HepG2 (cell line): ENCODE measurements at regions not wholly inside any gene's neighbourhood (a gene's known extent, or its start where the extent isn't known, plus 50 kb on each side); places are given as distances from the start of the nearest gene placed in this dataset.

Source experiments
- ATAC-seq: fragments of 200-7000 bp; cut with Tn5 transposase; 3 replicates; pipeline ENCODE4 v1.9.1; 2020; ENCODE audit warnings: mild to moderate bottlenecking, moderate library complexity
- BruUV-seq: library from RNA; stranded (reverse); fragments of 400-500 nt; replicated peaks from 2 replicates; lab custom pipeline; 2021; lab: Mats Ljungman, UMichigan
- CTCF ChIA-PET: fragments of 300-600 bp; formaldehyde crosslinking; extraction: SDS; loops from one replicate; lab custom pipeline; 2021; ENCODE audit warnings: low total read pairs, inconsistent platforms, low intra/inter-chr PET ratio; lab: Yijun Ruan, JAX
- POLR2A ChIA-PET: fragments of 350-600 bp; sonication (Branson Sonifier 250); formaldehyde crosslinking; loops from one replicate; lab custom pipeline; 2020; ENCODE audit warnings: antibody characterized with exemption, inconsistent platforms; lab: Yijun Ruan, JAX
- DNase-seq: peaks from one replicate; pipeline ENCODE4 v3.0.0-alpha.2; 2015; ENCODE audit warnings: low spot score
- FAIRE-seq: peaks from 3 replicates; lab custom pipeline; 2011; peaks lifted over from hg19 to GRCh38; lab: Jason Lieb, UNC
- H2AFZ ChIP-seq: one replicate; pipeline ENCODE4 v1.6.1; 2011; ENCODE audit warnings: low read length, inconsistent platforms
- H3K27ac ChIP-seq: fragments of 300-600 bp; 3 replicates; pipeline ENCODE4 v1.8.0; 2011; ENCODE audit warnings: mixed run types, mild to moderate bottlenecking, mixed read lengths, low read length, inconsistent platforms; ENCODE audit not compliant: insufficient read depth; ENCODE audit errors: extremely low read length
- H3K27me3 ChIP-seq, 2 experiments: fragments of 200-600 bp in 1 of 2; 2 replicates in 1 of 2; 3 replicates in 1 of 2; pipeline versions ENCODE4 v1.6.0 to v1.8.0; 2011; ENCODE audit warnings: low read length in 2 of 2, mild to moderate bottlenecking in 2 of 2, moderate library complexity in 2 of 2, inconsistent platforms in 1 of 2; ENCODE audit not compliant: insufficient read depth in 2 of 2, control insufficient read depth in 1 of 2
- H3K36me3 ChIP-seq, 2 experiments: fragments of 200-600 bp in 1 of 2; replicated peaks in 1 of 2; 2 replicates in 1 of 2; 3 replicates in 1 of 2; pipeline versions ENCODE4 v1.5.1 to v1.8.0; 2011; ENCODE audit warnings: low read length in 2 of 2, inconsistent platforms in 1 of 2; ENCODE audit not compliant: insufficient read depth in 2 of 2, control insufficient read depth in 1 of 2
- H3K4me1 ChIP-seq: 2 replicates; pipeline ENCODE4 v1.5.1; 2012; ENCODE audit warnings: low read length, inconsistent platforms; ENCODE audit not compliant: insufficient read depth
- H3K4me2 ChIP-seq: 2 replicates; pipeline ENCODE4 v1.6.0; 2011; ENCODE audit warnings: low read depth, low read length, inconsistent platforms
- H3K4me3 ChIP-seq, 3 experiments: fragments of 200-600 bp in 1 of 3; sonication (generic), shearing (Covaris generic) in 1 of 3; replicated peaks in 1 of 3; 2 replicates each; pipeline ENCODE4 v1.5.1; 2011 to 2016; ENCODE audit warnings: low read length in 3 of 3, inconsistent platforms in 2 of 3, low read depth in 2 of 3, mild to moderate bottlenecking in 2 of 3, control low read depth in 1 of 3, mixed read lengths in 1 of 3; ENCODE audit not compliant: insufficient read depth in 1 of 3
- H3K79me2 ChIP-seq: one replicate; pipeline ENCODE4 v1.6.1; 2011; ENCODE audit warnings: low read length, inconsistent platforms; ENCODE audit not compliant: insufficient read depth
- H3K9ac ChIP-seq: 2 replicates; pipeline ENCODE4 v1.6.0; 2011; ENCODE audit warnings: mild to moderate bottlenecking, low read depth, low read length, inconsistent platforms; ENCODE audit not compliant: insufficient read depth
- H3K9me3 ChIP-seq: 2 replicates; pipeline ENCODE4 v1.5.1; 2012; ENCODE audit warnings: mild to moderate bottlenecking, low read length
- H4K20me1 ChIP-seq: 2 replicates; pipeline ENCODE4 v1.6.0; 2011; ENCODE audit warnings: inconsistent platforms, mild to moderate bottlenecking, low read length, moderate library complexity; ENCODE audit not compliant: insufficient read depth
- CCDC6 ChIP-seq: sonication (generic); formaldehyde crosslinking; IDR thresholded peaks from 2 replicates; pipeline ENCODE4 v1.8.1; 2022; ENCODE audit warnings: mild to moderate bottlenecking, missing genetic modification reagents, moderate library complexity
- GATAD1 ChIP-seq: IDR thresholded peaks from 2 replicates; pipeline ENCODE4 v1.6.1; 2016; ENCODE audit warnings: missing genetic modification reagents, missing compliant biosample characterization
- HNF4G ChIP-seq, 2 experiments: sonication (generic) in 1 of 2; formaldehyde crosslinking in 1 of 2; IDR thresholded peaks; 2 replicates each; pipeline versions ENCODE4 v1.4.0 to v1.6.1; 2011 to 2020; ENCODE audit warnings: borderline replicate concordance in 2 of 2, low read depth in 2 of 2, mild to moderate bottlenecking in 2 of 2, low read length in 1 of 2, missing genetic modification reagents in 1 of 2, moderate library complexity in 1 of 2
- MTA1 ChIP-seq: sonication (generic); formaldehyde crosslinking; IDR thresholded peaks from 2 replicates; pipeline ENCODE4 v1.4.0; 2020; ENCODE audit warnings: missing genetic modification reagents, mild to moderate bottlenecking, borderline replicate concordance
- NFKB2 ChIP-seq: sonication (generic); formaldehyde crosslinking; IDR thresholded peaks from 2 replicates; pipeline ENCODE4 v1.4.0; 2020; ENCODE audit warnings: missing genetic modification reagents, borderline replicate concordance
- PHF21A ChIP-seq: sonication (generic); formaldehyde crosslinking; IDR thresholded peaks from 2 replicates; pipeline ENCODE4 v1.5.0; 2020; ENCODE audit warnings: mild to moderate bottlenecking, missing genetic modification reagents
- PPARG ChIP-seq: conservative IDR thresholded peaks from 2 replicates; pipeline ENCODE4 v1.6.1; 2016; ENCODE audit warnings: missing biosample characterization, missing genetic modification reagents
- SAP130 ChIP-seq: IDR thresholded peaks from 2 replicates; pipeline ENCODE4 v1.6.1; 2016; ENCODE audit warnings: low read depth
- SETDB1 ChIP-seq: sonication (generic); formaldehyde crosslinking; IDR thresholded peaks from 2 replicates; pipeline ENCODE4 v1.5.1; 2020; ENCODE audit warnings: missing genetic modification reagents, mild to moderate bottlenecking, borderline replicate concordance
- TARDBP ChIP-seq: sonication (generic); formaldehyde crosslinking; IDR thresholded peaks from 2 replicates; pipeline ENCODE4 v1.8.0; 2022; ENCODE audit warnings: mild to moderate bottlenecking, missing genetic modification reagents
- TGIF2 ChIP-seq: IDR thresholded peaks from 2 replicates; pipeline ENCODE4 v1.6.1; 2016; ENCODE audit warnings: control low read depth, missing compliant biosample characterization
- TSC22D2 ChIP-seq: sonication (generic); formaldehyde crosslinking; IDR thresholded peaks from 2 replicates; pipeline ENCODE4 v1.5.1; 2020; ENCODE audit warnings: missing genetic modification reagents, mild to moderate bottlenecking, borderline replicate concordance
- ZFP1 ChIP-seq: IDR thresholded peaks from 2 replicates; pipeline ENCODE4 v1.6.1; 2016
- ZMAT3 ChIP-seq: sonication (generic); formaldehyde crosslinking; conservative IDR thresholded peaks from 2 replicates; pipeline ENCODE4 v1.7.0; 2021; ENCODE audit warnings: missing genetic modification reagents
- ZNF615 ChIP-seq: sonication (generic); formaldehyde crosslinking; IDR thresholded peaks from 2 replicates; pipeline ENCODE4 v1.5.0; 2020; ENCODE audit warnings: mild to moderate bottlenecking, missing genetic modification reagents, borderline replicate concordance
- ZNF747 ChIP-seq: sonication (generic); formaldehyde crosslinking; IDR thresholded peaks from 2 replicates; pipeline ENCODE4 v1.8.1; 2023; ENCODE audit warnings: missing genetic modification reagents, mild to moderate bottlenecking, borderline replicate concordance
- WGBS: methylation state at CpG from one replicate; pipeline ENCODE4 v1.1.6; 2017; ENCODE audit warnings: low lambda C conversion rate; 5-methylcytosine and 5-hydroxymethylcytosine counted together
- in situ Hi-C: cut with HindIII; loops from 2 replicates; pipeline ENCODE4 v1.10.0; 2017; ENCODE audit warnings: low pct_unique_long_range_greater_than_20kb; ENCODE audit not compliant: extremely low pct_ligation_motif_present
- intact Hi-C: fragments of 100-400 bp; cut with micrococcal nuclease; formaldehyde crosslinking; loops from one replicate; pipeline ENCODE4 v1.10.0; 2022; ENCODE audit not compliant: unreplicated experiment
- TF ChIP-seq, protein P1 (sequence below): sonication (generic); formaldehyde crosslinking; IDR thresholded peaks from 2 replicates; pipeline ENCODE4 v1.4.0; 2020; ENCODE audit warnings: low read depth, mild to moderate bottlenecking, missing genetic modification reagents

GRCh38 chr5:2633992-2634391 is 117.5 kb downstream of the IRX2 start:
- H4K20me1 ChIP-seq = no peaks in the 10 kb centered on the region
- no peak overlapping the region for H3K9ac ChIP-seq
- no peaks in the 10 kb centered on the region for H3K9me3 ChIP-seq
- no peaks in the 10 kb centered on the region for H3K4me1 ChIP-seq
- intact Hi-C loops (no loop called here), in situ Hi-C loops (no loop called here)
- H3K4me2 ChIP-seq = no peak overlapping the region
- WGBS = 51% methylated on average over 3 of the region's 15 CpGs
- no peak for FAIRE-seq
- no peak for ATAC-seq
- no peak overlapping the region for H2AFZ ChIP-seq
- H3K27ac ChIP-seq = no peak overlapping the region
- H3K79me2 ChIP-seq = no peaks in the 10 kb centered on the region
- no peak for TF ChIP-seq SAP130 (CRISPR knock-in tag)
- no peak for TF ChIP-seq TARDBP (CRISPR knock-in tag)
- TF ChIP-seq CCDC6 (CRISPR knock-in tag) = no peak
- TF ChIP-seq ZMAT3 (CRISPR knock-in tag) = no peak
- no peak for TF ChIP-seq GATAD1 (CRISPR knock-in tag)
- TF ChIP-seq SETDB1 (CRISPR knock-in tag) = no peak
- no peak for TF ChIP-seq PHF21A (CRISPR knock-in tag)
- no peak for TF ChIP-seq ZNF747 (CRISPR knock-in tag)
- no peak for TF ChIP-seq PPARG (CRISPR knock-in tag)
- no peak for TF ChIP-seq HNF4G (IDR thresholded peaks at IDR 0.05; ENCODE audit: borderline replicate concordance, low read depth, low read length)
- TF ChIP-seq HNF4G (CRISPR knock-in tag; IDR thresholded peaks at IDR 0.05; ENCODE audit: borderline replicate concordance, low read depth) = no peak
- TF ChIP-seq ZNF615 (CRISPR knock-in tag) = no peak
- TF ChIP-seq TSC22D2 (CRISPR knock-in tag) = no peak
- TF ChIP-seq TGIF2 = no peak
- TF ChIP-seq MTA1 (CRISPR knock-in tag) = no peak
- no peak for TF ChIP-seq NFKB2
- no peak for TF ChIP-seq ZFP1 (CRISPR knock-in tag)
- TF ChIP-seq, protein P1, sequence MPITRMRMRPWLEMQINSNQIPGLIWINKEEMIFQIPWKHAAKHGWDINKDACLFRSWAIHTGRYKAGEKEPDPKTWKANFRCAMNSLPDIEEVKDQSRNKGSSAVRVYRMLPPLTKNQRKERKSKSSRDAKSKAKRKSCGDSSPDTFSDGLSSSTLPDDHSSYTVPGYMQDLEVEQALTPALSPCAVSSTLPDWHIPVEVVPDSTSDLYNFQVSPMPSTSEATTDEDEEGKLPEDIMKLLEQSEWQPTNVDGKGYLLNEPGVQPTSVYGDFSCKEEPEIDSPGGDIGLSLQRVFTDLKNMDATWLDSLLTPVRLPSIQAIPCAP (CRISPR knock-in tag) = no peak
- H3K27me3 ChIP-seq = peaks cover 2 to 40% of the 10 kb centered on the region in 2 experiments; a peak in 4 of 5 replicates
- no peaks in the 10 kb centered on the region for H3K36me3 ChIP-seq
- POLR2A ChIA-PET = no interaction called here
- CTCF ChIA-PET = no interaction called here
- no peak overlapping the region for H3K4me3 ChIP-seq
- DNase-seq = no peak
- no TSS peak for BruUV-seq
